ENCODE measurements at regions not wholly inside any gene's neighbourhood (a gene's known extent, or its start where the extent isn't known, plus 50 kb on each side); places are given as distances from the start of the nearest gene placed in this dataset.
"Not testable (repeated sequence)": the region's sequence is repeated elsewhere in the genome, so short reads cannot be mapped to it uniquely, and the experiment has no call there.

DNA sequence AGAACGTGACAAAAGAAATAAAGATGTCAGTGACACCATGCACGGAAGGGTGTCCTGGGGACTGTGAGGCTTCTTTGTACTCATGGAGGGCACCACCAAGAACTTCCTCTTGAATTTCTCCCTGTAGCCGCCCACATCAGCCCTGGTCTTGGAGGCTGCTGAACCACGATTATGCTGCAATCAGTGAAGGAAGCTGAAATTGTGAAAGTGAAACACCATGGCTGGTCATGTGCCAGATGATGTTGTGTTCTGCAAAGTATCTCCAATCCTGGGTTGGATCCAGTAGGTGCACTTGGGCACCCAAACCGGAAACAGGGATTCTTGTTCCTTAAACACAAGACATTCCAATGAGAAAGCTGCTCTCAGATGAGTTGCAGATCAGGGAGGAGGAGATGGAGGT, 104.4 kb upstream of the GOLGA6L6 start:
- Histone ChIP-seq H3K27ac (ENCODE audit: low read length) (no peak overlapping the region), H3K27me3 (ENCODE audit: control insufficient read depth, insufficient read depth, low read length) (no peaks in the 10 kb centered on the region), H3K36me3 (ENCODE audit: control insufficient read depth, insufficient read depth, low read length) (no peaks in the 10 kb centered on the region), H3K9me3 (ENCODE audit: control insufficient read depth, low read depth, low read length) (peaks cover 6% of the 10 kb centered on the region), H3K4me1 (ENCODE audit: control insufficient read depth, insufficient read depth, low read length) (no peaks in the 10 kb centered on the region), H3K4me3 (ENCODE audit: low read length) (no peak overlapping the region)
- 50% methylated on average over 2 of the region's 5 CpGs for WGBS (ENCODE audit: insufficient coverage, low lambda C conversion rate)
- no peak for DNase-seq

DNA sequence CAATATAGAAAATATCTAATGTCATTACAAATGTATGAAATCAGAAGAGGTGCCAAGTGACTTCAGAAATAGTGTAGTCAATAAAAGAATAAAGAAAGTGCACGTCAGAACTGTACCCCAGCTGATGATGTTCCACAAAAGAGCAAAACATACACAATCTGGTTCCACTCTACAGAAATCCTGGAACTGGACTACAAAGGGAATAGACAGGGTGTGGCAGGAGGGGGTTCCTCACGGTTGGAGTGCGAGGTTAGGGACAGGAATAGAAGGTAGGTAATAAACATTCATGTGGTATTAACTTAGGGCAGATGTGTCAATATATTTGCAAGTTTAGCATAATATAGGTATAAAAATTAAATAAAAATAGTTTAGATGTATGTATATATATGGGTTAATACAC, 103.3 kb upstream of the GOLGA6L6 start:
- Histone ChIP-seq H3K27ac (ENCODE audit: low read length) (no peak overlapping the region), H3K9me3 (ENCODE audit: control insufficient read depth, low read depth, low read length) (peaks cover 3% of the 10 kb centered on the region), H3K27me3 (ENCODE audit: control insufficient read depth, insufficient read depth, low read length) (no peaks in the 10 kb centered on the region), H3K4me3 (ENCODE audit: low read length) (no peak overlapping the region), H3K4me1 (ENCODE audit: control insufficient read depth, insufficient read depth, low read length) (no peaks in the 10 kb centered on the region), H3K36me3 (ENCODE audit: control insufficient read depth, insufficient read depth, low read length) (no peaks in the 10 kb centered on the region)
- no peak for DNase-seq
- WGBS (ENCODE audit: insufficient coverage, low lambda C conversion rate), result 87% methylated on average over 3 of the region's 3 CpGs

DNA sequence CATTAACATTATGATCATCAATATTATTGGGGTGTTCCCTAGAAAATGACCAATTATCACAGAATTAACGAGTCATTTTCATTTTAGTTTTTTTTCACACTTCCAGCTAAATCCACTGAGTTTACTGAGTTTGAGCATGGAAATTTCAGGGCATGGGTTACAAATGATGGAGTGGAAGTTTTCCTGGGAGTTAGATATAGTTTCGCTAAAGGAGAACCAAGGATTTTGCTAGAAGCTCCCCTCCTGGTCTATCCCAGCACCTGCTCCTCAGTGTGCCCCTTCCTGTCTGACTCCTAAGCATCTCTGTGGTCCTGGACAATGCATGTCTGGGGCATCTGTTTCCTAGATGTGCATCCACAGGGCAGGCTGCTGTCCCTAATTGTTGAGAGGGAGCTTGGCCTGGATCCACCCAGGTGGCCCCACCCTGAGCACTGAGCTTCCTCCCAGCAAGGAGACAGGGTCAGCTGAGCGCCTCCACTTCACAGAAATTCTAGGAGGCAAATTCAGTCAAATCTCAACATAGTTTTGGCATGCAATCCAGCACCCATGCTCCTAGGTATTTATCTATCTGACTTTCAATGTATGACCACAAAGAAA, 102.3 kb upstream of the GOLGA6L6 start:
- Histone ChIP-seq H3K36me3 (ENCODE audit: control insufficient read depth, insufficient read depth, low read length) (no peaks in the 10 kb centered on the region), H3K27me3 (ENCODE audit: control insufficient read depth, insufficient read depth, low read length) (no peaks in the 10 kb centered on the region), H3K27ac (ENCODE audit: low read length) (no peak overlapping the region), H3K4me3 (ENCODE audit: low read length) (no peak overlapping the region), H3K4me1 (ENCODE audit: control insufficient read depth, insufficient read depth, low read length) (no peaks in the 10 kb centered on the region), H3K9me3 (ENCODE audit: control insufficient read depth, low read depth, low read length) (peaks cover 3% of the 10 kb centered on the region)
- 80% methylated on average over 2 of the region's 3 CpGs for WGBS (ENCODE audit: insufficient coverage, low lambda C conversion rate)
- DNase-seq, result no peak

DNA sequence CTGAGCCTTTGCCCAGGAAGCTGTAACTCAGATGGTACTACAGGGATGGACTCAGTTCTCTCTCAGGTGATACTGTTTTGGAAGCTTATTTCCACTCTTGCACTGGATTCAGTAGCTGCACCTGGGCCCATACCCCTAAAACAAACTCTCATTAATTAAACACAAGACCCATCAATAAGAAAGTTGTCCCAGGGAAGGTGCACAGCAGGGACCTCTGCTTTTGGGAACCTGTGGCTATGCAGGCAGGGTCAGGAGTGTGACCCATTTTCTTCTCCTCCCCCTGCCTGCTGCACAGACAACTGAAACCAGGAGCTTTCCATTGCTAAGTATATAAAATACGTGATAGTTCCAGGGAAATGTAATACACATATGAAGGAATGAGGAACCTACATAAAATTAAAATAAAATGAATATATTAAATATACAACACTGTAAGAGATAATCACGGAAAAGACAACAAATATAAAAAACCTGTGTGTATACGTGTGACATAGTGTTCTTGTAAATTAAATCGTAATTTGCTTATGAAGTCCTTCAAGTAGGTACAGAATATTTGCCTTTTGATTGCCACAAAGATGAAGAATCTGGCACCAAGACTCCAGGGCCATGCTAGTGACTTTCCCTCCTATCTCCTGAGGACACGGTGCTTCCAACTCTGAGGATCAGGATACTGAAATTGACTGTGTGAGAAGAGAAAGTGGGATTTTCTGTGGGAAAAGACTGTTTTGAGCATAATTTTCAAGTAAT, 101.6 kb upstream of the GOLGA6L6 start:
- Histone ChIP-seq H3K9me3 (ENCODE audit: control insufficient read depth, low read depth, low read length) (peaks cover 3% of the 10 kb centered on the region), H3K27me3 (ENCODE audit: control insufficient read depth, insufficient read depth, low read length) (no peaks in the 10 kb centered on the region), H3K36me3 (ENCODE audit: control insufficient read depth, insufficient read depth, low read length) (no peaks in the 10 kb centered on the region), H3K4me1 (ENCODE audit: control insufficient read depth, insufficient read depth, low read length) (no peaks in the 10 kb centered on the region), H3K27ac (ENCODE audit: low read length) (no peak overlapping the region), H3K4me3 (ENCODE audit: low read length) (no peak overlapping the region)
- 57% methylated on average over 4 of the region's 5 CpGs for WGBS (ENCODE audit: insufficient coverage, low lambda C conversion rate)
- no peak for DNase-seq

DNA sequence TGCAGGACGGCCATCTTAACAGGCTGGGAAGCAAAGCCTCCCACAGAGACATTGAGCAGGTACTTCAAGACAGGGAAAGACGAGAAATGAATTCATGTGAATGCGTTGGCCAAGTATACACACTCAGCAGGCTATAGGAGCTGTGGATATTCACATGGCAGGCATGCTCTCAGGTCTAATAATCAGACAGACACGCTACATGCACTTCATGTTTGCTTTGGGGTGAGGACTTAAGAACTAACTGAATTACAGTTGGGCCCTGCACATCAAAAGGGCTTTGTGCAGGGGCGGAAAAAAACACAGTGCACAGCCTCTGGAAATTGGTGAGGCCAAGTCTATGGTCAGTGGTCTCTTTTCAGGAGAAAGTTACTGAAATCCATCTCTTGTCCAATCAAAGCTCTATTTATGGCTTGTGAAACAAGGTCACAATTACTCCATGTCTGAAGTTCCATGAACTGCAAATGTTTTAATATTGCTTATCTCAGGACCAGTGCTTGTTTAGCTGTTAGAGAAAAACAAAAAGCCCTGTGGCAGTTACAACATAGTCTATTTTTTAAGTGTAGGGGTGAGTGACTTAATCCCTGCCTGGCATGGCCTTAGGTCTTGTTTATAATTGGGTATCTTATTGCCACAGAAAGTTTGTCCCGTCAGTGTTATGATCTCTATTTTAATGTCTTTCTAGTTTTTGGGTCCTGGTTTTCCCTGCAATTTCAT, 100.6 kb upstream of the GOLGA6L6 start:
- DNase-seq, result no peak
- peaks cover 3% of the 10 kb centered on the region for H3K9me3 ChIP-seq (ENCODE audit: control insufficient read depth, low read depth, low read length)
- no peak overlapping the region for H3K27ac ChIP-seq (ENCODE audit: low read length)
- WGBS (ENCODE audit: insufficient coverage, low lambda C conversion rate), result 87% methylated on average over 2 of the region's 6 CpGs
- H3K4me1 ChIP-seq (ENCODE audit: control insufficient read depth, insufficient read depth, low read length), result no peaks in the 10 kb centered on the region
- no peaks in the 10 kb centered on the region for H3K36me3 ChIP-seq (ENCODE audit: control insufficient read depth, insufficient read depth, low read length)
- H3K27me3 ChIP-seq (ENCODE audit: control insufficient read depth, insufficient read depth, low read length), result no peaks in the 10 kb centered on the region
- H3K4me3 ChIP-seq (ENCODE audit: low read length), result no peak overlapping the region

DNA sequence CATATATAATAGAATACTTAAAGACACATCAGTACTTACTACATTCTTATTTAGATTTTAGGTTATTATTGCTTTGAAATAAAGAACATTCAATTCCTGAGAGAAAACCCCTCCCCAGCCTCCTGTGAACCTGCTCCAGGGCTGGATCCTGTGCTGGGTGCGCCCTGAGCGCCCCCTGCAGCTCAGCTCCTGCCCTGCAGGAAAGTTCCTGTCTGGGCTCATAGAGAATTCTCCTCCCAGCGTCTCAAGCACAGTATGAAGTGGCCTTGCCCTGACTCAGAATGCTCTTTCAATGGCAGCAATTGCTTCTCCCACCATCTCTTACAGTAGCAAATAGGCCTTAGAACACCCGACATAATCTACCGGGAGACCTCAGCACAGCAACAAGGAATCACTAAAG, 98.8 kb upstream of the GOLGA6L6 start:
- not testable (repeated sequence) for H3K4me3 ChIP-seq (ENCODE audit: low read length); H3K9me3 ChIP-seq (ENCODE audit: control insufficient read depth, low read depth, low read length); H3K27me3 ChIP-seq (ENCODE audit: control insufficient read depth, insufficient read depth, low read length); H3K36me3 ChIP-seq (ENCODE audit: control insufficient read depth, insufficient read depth, low read length); DNase-seq; H3K4me1 ChIP-seq (ENCODE audit: control insufficient read depth, insufficient read depth, low read length); H3K27ac ChIP-seq (ENCODE audit: low read length)
- no CpG with 5 or more reads among the region's 5 CpGs for WGBS (ENCODE audit: insufficient coverage, low lambda C conversion rate)

DNA sequence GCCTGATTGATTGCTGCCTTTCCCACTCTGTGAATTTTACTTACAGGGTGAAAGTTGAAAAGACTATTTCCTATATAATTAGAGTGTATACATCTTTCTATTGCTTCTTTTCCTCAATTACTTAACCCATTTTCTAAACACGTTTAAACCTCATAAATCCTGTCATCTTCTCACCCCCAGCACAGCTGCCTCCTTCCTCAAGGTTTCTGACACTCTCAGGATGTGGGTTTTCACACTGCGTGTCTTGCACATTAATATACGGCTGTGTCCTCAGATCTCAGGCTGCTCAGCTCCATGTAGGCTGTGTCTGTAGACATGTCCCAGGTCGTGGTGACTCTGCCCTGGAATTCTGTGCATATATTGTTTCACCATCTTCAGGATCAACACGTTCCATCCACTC, 97.6 kb upstream of the GOLGA6L6 start:
- not testable (repeated sequence) for H3K9me3 ChIP-seq (ENCODE audit: control insufficient read depth, low read depth, low read length); DNase-seq; H3K27me3 ChIP-seq (ENCODE audit: control insufficient read depth, insufficient read depth, low read length); H3K4me1 ChIP-seq (ENCODE audit: control insufficient read depth, insufficient read depth, low read length); H3K27ac ChIP-seq (ENCODE audit: low read length); H3K36me3 ChIP-seq (ENCODE audit: control insufficient read depth, insufficient read depth, low read length); H3K4me3 ChIP-seq (ENCODE audit: low read length)
- no CpG with 5 or more reads among the region's 5 CpGs for WGBS (ENCODE audit: insufficient coverage, low lambda C conversion rate)

DNA sequence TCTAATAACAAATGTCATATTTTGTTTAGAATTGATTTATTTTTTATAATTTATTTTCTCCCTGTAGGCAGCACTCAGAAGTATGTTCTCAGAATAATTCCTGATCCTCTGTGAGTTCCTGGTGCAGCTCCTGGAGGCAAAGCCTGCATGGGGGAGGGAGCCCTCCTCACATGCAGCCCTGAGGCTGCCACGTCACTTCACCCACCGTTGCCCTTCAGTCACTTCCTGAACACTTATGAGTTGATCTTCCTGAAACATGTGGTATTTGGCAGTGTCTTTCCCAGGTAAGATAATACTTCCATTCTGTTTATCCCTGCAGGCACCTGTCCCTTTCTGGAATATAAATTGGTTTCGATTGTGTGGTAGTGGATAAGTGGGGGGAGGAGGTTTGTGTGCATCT, 95.9 kb upstream of the GOLGA6L6 start:
- H3K4me1 ChIP-seq (ENCODE audit: control insufficient read depth, insufficient read depth, low read length); H3K4me3 ChIP-seq (ENCODE audit: low read length); H3K36me3 ChIP-seq (ENCODE audit: control insufficient read depth, insufficient read depth, low read length); H3K27ac ChIP-seq (ENCODE audit: low read length); H3K27me3 ChIP-seq (ENCODE audit: control insufficient read depth, insufficient read depth, low read length); DNase-seq; H3K9me3 ChIP-seq (ENCODE audit: control insufficient read depth, low read depth, low read length): not testable (repeated sequence)
- WGBS (ENCODE audit: insufficient coverage, low lambda C conversion rate), result no CpG with 5 or more reads among the region's 3 CpGs

DNA sequence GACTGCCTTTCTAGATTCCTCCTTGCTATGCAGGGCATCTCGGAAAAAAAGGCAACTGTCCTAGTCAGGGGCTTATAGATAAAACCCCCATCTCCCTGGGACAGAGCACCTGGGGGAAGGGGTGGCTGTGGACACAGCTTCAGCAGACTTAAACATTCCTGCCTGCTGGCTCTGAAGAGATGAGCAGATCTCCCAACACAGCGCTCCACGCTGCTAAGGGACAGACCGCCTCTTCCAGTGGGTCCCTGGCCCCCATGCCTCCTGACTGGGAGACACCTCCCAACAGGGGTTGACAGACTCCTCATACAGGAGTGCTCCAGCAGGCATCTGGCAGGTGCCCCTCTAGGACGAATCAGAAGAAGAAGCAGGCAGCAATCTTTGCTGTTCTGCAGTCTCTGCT, 87.9 kb upstream of the GOLGA6L6 start:
- H3K36me3 ChIP-seq (ENCODE audit: control insufficient read depth, insufficient read depth, low read length); H3K27ac ChIP-seq (ENCODE audit: low read length); H3K9me3 ChIP-seq (ENCODE audit: control insufficient read depth, low read depth, low read length); H3K4me3 ChIP-seq (ENCODE audit: low read length); DNase-seq; H3K4me1 ChIP-seq (ENCODE audit: control insufficient read depth, insufficient read depth, low read length); H3K27me3 ChIP-seq (ENCODE audit: control insufficient read depth, insufficient read depth, low read length): not testable (repeated sequence)
- no CpG with 5 or more reads among the region's 5 CpGs for WGBS (ENCODE audit: insufficient coverage, low lambda C conversion rate)

DNA sequence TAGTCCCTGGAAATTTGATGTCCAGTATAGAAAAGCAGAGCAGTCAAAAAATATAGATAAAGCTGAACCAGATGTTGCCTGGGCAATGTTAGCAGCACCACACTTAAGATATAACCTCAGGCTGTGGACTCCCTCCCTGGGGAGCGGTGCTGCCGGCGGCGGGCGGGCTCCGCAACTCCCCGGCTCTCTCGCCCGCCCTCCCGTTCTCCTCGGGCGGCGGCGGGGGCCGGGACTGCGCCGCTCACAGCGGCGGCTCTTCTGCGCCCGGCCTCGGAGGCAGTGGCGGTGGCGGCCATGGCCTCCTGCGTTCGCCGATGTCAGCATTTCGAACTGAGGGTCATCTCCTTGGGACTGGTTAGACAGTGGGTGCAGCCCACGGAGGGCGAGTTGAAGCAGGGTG, 86.9 kb upstream of the GOLGA6L6 start:
- not testable (repeated sequence) for H3K27ac ChIP-seq (ENCODE audit: low read length); H3K27me3 ChIP-seq (ENCODE audit: control insufficient read depth, insufficient read depth, low read length); H3K36me3 ChIP-seq (ENCODE audit: control insufficient read depth, insufficient read depth, low read length); H3K4me3 ChIP-seq (ENCODE audit: low read length); DNase-seq; H3K4me1 ChIP-seq (ENCODE audit: control insufficient read depth, insufficient read depth, low read length); H3K9me3 ChIP-seq (ENCODE audit: control insufficient read depth, low read depth, low read length)
- WGBS (ENCODE audit: insufficient coverage, low lambda C conversion rate), result no CpG with 5 or more reads among the region's 30 CpGs

Data from large intestine (tissue), 3 donors.